H4 (cell line): ENCODE measurements at regions not wholly inside any gene's neighbourhood (a gene's known extent, or its start where the extent isn't known, plus 50 kb on each side); places are given as distances from the start of the nearest gene placed in this dataset.

Experiments
- DNase-seq: peaks from one replicate; pipeline ENCODE4 v3.0.0-alpha.2; 2015; ENCODE audit warnings: low spot score

DNA sequence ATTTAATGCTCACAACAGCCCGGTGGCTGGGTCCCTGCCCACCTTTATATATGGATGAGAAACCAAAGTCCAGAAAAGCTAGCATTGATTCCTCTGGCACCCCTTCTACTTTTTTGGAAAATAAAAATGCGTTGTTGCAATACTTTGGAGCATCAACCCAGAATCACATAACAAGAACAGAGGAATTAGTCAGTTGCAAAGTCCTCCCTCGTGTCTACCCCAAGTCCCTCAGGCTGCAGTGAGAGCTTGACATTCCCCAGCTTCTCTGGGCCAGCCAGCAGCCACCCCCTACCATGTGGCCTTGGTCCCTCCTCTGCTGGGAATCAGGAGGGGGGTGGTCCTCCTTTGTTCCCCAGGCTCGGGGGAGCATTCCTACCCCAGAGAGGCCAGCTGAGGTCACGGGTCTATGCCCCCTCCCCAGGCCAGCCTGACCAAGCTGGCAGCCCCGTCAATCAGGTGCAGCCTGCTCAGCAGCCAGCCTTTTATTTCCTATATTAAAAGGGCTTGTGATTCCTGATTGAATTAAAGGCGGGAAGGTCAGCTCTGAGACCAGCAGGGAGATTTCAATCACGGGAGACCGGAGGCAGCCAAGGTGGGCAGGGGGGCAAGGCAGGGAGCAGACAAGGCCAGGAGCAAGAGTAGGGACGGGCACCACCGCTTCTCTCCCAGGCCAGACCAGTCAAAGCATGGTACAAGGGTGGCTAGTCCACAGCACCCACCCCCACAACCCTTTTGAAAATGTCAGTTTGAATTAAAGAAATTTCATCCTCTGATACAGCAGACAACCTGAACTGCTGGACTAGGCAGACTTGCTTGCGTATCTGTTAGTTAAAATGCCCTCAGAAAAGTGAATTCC is 158.9 kb downstream of the MRPL14 start:
- no peak for DNase-seq

GRCh38 chr6:43967719-43968091 is 159.5 kb downstream of the MRPL14 start:
- no peak for DNase-seq

- no peak for DNase-seq
Observed at GRCh38 chr6:43966853-43967718, 160.2 kb downstream of the MRPL14 start.

- DNase-seq = no peak
Observed at GRCh38 chr6:43966374-43966658, 160.9 kb downstream of the MRPL14 start.

- DNase-seq = no peak
Observed at GRCh38 chr6:43965628-43966373, 161.5 kb downstream of the MRPL14 start.

- no peak for DNase-seq
Observed at GRCh38 chr6:43964659-43965570, 162.3 kb downstream of the MRPL14 start.

DNA sequence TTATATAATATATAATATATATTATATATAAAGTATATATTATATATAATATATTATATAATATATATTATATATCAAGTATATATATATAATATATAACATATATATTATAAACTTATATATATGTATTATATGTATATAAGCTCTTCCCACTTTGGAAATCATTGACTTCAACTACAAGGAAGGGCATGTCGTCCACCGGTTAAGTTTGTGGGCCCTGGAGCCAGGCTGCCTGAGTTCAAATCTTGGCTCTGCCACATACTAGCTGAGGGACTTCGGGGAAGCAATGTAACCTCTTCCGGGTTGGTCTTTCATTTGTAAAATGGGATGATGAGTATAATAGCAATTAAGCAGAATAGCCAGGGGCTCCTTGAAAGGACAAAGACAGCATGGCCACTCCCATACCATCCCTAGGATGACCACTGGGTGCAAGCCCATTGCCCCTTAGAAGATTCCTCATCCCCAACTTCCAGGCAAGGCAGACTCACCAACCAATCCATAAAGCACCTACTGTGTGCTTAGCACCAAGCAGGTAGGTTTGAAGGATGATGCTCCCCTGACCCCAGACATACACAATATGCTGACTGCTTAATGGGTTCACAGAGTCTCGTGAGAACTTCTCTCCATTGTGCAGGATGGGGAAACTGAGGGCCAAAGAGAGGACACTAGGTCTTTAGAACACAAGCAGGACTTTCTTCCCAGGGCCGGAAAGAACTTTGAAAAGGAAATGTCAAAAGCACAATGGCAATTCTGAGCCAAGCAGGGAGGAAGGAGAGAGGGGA is 163.2 kb downstream of the MRPL14 start:
- no peak for DNase-seq

- no peak for DNase-seq
Observed at GRCh38 chr6:43963203-43963602, 164.0 kb downstream of the MRPL14 start.

- no peak for DNase-seq
Observed at GRCh38 chr6:43962458-43962857, 164.8 kb downstream of the MRPL14 start.

- DNase-seq = no peak
Observed at GRCh38 chr6:43957273-43957672, 170.0 kb downstream of the MRPL14 start.

GRCh38 chr6:43956478-43956877 is 170.8 kb downstream of the MRPL14 start:
- no peak for DNase-seq

DNA sequence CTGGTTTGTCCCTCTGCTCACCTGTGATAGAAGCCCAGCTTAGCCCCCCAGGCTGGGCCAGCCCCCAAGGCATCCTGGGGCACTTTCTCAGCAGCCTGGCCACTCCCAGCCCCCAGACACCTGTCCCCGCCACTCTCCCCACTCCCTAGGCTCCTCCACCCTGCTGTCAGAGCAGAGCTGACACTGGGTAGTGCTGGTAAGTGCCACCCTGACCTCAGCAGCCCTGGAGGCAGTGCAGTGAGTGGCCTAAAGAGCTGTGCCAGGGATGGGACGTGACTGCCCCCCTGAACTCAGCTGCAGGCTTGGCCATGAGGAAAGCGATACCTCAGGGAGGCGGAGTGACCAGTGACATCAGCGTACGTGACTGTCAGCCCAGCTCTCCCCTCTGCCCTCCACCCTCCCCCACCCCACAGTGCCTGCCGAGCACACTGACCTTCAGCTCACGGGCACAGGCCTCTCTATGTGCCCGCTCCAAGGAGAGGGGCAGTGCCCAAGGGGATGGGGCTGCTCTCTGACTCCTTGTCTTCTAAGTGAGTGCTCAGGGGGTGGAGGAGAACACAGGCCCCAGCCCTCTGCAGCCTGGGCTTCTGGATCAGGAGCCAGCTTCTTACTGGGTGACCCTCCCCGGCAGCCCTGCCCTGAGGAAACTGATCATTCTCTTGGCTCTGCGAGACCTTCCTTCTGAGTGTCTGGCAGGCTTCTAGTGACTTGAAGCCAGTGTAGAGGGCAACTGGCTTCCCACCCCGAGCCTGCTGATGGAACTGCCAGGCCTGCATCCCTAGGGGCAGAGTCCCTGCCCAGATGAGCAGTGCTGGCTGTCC is 172.7 kb downstream of the MRPL14 start:
- DNase-seq = no peak

DNA sequence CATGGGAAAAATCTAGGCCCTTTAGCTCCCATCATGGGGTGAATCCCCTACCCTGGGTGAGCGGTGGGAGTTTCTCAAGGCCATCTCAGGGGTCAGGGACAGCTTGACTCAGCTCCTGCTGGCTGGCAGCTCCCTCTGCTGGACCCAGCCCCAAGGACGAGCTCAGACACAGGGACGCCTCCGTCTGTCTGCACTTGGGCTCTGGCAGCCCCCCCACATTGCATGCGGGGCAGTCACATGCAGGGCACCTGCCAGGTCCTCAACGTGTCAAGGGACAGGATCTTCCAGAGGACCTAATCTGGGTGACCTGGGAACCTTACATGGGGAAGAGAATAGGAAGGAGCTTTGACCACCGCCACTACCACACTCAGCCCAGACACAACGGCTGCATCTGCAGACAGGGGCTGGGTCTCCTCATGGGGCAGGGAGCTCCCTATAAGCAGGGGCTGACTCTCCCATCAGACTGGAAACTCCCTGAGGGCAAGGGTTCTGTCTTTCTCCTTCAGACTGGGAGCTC is 173.4 kb downstream of the MRPL14 start:
- no peak for DNase-seq

- DNase-seq = no peak
Observed at GRCh38 chr6:43953256-43953655, 174.0 kb downstream of the MRPL14 start.

DNA sequence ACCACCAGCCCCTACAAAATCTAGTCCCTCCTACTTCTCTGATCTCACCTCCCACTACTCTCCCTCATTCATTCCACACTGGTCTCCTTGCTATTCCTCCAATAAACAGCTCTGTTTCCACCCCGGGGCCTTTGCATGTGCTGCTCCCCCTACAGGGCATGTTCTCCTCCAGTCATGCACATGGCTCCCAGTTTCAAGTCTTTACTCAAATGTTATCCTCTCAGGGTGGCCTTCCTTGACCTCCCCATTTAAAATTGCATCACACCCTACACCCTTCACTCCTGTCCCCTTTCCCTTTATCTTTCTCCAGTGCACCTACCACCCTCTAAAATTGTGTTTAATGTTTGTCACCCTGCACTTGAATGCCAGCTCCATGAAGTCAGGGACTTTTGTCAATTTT is 174.5 kb downstream of the MRPL14 start:
- DNase-seq = no peak

DNA sequence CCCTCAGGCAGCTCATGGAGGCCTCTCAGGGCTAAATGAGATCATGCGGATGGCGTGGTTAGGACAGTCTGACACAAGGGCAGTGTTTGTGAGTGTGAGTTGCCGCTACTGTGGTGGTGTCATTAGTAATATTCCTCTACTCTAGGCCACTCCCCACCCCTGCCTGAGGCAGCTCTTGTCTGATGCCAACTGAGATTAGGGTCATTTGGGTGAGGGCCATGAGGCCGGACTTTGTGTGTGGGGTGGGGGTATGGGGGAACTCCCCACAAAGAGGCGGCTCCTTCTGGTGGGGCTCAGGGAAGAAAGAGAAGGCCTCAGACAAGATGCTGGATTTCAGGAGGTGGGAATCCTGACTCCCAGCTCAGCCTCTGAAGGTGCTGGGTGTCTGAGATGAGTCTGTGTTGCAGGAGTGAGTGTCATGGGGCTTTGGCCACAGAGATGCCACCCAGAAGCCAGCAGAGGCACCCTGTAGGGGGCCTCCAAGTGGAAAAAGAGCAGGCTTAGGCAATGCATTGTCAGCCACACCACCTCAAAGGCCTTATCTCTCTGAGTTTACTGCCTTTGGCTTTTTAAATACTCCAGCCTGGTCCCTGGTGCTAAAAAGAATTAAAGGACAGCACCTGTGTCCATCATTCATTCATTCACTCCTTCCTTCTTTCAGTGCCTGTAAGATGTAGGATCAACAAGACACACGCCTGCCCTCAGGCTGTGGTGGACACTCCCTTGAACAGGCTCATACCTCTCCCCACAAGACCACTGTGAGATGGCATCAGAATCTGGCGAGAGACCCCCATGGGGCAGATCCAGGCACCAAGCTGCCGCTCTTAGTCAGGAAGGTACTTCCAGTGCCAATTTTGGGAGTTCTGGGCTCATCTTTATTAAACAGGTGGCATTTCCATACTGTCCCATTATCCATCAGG is 175.2 kb downstream of the MRPL14 start:
- peak; percentile 52 for DNase-seq

DNA sequence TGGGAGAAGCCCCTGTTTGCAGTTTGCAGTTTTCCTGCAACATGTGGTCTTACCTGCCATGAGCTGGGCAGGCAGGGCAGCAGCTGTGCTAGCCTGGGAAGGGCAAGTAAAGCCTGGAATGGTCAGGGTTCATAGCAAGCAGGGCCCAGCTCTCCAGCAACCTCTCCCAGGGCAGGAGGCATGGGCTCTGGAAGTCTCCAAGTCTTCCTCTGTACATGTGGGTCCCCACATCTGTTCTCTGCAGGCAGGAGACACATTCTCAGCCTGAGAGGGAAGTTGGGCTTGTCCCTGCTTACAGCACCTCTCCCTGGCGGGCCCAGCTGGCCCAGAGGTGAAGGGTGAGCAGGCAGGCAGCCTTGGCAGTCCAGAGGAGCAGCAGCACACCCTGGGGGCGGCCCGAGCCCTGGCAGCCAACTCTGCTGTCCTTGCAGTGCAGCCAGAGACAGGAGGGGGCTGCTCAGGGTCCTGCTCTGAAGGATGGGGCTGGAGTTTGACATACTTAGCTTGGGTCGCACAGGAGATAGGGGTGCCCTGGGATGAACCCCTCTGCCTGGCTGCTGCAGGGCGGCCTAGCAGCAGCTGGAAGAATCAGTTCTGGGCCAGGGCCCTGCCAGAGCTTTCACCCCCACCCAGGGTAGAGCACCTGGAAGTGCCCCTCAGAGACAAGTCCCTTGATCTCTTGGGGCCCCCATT is 176.0 kb downstream of the MRPL14 start:
- peak; percentile 59 for DNase-seq

GRCh38 chr6:43950731-43951062 is 176.6 kb downstream of the MRPL14 start:
- DNase-seq = no peak
